NCI-H82 treated with DMSO at 0.1 percent for 48 hours (cell line): ENCODE measurements at regions not wholly inside any gene's neighbourhood (a gene's known extent, or its start where the extent isn't known, plus 50 kb on each side); places are given as distances from the start of the nearest gene placed in this dataset.

Source experiments
- DNase-seq: peaks from one replicate; lab custom pipeline; 2025; ENCODE audit not compliant: unreplicated experiment; lab: John Stamatoyannopoulos, UW

DNA sequence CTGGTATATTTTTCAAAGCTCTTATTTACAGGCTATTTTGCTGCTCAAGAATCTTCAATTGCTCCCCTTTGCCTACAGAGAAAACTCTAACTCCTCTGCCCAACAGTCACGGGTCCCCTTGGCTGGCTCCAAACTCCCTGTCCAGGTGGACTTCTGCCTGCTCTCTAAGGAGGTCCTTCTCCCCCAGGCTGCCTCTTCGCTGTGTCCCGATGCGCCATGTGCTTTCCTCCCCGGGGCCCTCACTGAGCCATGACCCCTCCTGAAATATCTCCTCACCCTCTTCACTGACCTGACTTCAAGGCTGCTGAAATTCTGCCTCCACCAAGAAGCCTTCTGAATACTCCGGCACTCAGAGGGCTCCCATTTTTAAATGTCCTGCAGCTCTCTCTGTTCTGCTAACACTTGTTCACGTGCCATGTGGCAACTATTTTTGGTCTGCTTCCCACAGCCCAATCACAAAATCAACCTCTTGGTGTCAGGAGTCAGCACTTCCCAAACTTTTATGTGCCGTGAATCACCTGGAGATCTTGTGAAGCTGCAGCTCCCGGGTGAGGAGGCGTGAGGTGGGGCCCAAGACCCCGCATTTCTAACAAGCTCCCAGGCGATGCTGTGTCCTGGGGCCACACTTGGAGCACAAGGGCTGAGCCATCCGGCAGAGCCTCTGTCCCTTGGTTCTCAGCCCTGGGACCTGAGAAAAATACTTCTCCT lies 85.7 kb upstream of the COL13A1 start:
- no peak for DNase-seq

DNA sequence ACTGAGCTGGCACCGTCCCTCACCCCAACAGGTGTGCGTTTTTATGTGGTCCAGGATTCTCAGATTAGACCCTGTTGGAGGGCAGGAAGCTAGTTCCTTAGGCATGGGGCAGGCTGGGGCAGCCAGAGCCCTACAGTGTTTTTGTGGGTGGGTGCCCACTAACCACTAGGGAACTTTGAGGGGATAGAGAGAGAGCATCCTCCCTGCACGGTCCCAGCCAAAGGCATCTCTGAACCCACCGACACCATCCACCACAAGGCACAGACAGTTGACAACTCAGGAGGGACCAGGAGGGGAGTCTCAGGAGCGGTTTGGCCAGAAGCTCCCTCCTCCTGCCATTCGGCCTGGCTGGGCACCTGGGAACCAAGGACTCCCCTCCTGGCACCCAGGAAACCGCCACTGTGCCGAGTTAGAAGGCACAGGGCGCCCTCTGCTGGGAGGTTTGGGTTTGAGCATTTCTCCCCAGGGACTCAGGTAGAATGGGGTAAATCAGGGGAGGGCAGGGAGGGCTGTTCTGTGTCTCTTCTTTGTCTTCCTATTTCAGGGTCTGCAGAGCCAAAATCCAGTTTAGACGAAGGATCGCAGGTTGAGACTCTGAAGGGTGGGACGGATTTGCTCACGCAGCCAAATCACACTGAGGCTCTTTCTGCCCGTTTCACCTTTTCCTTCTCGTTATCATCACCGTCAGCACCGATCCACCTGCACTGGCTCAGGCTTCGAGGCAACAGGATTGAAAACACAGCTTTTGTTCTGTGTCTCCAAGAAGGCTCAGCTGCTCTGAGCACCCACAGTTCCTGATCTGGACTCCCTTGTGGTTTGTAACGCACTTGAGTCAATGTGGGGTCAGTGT lies 84.8 kb upstream of the COL13A1 start:
- no peak for DNase-seq

DNA sequence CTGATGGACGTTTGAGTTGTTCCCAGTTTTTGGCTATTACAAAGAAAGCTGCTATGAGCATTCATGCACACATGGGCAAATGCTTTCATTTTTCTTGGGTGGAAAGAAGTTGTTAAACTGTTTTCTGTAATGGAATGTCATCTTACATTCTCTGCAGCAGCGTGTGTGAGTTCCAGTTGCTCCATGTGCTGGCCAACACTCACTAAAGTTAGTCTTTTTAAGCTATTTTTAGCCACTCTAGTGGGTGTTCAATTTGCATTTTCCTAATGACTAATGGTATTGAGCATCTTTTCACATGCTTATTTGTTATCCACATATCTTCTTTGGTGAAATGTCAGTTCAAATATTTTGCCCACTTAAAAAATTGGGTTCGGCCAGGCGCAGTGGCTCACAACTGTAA lies 82.8 kb upstream of the COL13A1 start:
- no peak for DNase-seq

DNA sequence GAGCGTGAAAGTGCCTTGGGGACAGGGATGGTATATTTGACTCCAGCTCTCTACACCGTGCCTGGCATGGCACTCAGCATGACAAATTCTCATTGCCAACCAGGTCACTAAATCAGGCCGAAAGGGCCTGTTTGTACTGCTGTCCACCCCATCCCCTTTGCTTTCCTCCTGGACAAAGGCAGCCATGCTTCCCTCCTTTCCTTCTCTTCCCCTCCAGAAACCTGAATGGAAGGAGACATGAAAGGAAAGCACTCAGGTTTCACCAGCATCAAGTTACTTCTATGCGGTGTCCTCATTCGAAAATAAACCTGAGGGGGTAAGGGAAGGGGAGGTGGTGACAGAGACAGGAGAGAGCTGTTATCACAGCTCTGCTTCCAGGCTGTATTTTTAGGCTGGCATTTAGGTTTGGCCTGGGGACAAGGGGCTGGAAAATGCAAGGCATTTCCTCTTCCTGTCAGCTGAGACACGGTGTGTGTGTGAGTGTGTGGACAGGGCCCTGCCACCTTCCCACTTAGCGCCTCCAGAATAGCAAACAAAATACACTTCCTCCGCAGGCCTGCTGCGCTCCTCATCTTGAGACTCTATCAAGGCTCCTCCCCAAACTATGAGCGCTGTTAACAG lies 79.9 kb upstream of the COL13A1 start:
- no peak for DNase-seq

DNA sequence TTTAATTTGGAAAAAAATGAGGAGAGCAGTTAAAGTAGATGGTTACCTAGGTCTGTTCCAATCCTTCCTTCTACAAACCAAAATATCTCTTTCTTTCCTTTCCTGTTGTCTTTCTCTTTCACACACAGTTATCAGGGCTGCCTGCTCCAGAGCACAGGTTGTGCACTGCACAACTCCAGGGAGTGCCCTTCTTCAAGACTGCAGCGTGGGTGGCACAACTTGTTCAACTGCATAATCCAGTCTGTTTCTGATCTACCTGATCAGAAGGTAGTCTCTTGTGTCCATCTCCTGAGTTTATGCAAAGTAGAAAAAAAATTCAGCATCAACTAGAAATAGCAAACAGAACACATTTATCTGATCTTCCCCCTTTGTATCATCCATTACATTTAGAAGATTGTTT lies 78.1 kb upstream of the COL13A1 start:
- no peak for DNase-seq

DNA sequence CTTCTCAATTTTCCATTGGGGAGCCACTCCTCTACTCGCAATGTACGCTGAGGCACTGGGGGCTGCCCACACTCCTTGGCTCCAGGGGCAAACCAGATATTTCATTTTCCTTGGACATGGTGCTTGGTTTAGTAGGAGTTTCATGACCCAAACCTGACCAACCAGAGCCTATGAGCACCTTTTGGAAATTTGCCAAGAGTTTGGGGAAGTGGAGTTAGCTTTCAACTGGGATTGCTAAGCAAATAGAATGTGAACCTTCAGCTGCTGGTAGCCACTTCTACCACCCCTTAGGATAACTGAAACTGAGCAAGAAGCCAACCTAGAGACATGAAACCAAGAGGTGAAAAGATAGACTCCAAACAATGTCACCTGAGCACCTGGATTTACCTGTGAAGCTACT lies 74.9 kb upstream of the COL13A1 start:
- no peak for DNase-seq

DNA sequence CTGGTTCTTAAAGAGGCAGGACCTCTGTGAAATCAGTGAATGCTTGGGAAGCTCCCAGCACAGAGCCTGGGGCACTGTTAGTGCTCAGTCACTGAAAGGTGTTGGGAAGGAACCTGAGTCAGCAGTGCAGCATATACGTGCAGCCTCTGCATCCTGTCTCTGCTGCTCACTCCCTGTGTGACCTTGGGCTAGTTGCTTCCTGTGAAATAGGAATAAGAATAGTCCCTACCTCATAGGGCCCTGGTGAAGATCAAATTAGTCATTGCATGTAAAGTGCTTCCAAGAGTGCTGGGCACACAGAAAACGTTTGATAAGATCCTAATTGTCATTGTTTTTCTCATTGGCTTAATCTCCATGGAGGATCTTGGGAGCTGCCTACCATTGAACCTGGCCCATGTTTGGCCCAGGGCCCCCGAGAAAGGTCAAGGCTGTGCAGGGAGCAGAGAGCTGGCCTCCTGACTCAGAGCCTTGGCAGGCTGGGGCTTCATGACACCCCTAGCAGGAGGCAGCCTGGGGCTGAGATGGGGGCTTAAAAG lies 73.3 kb upstream of the COL13A1 start:
- DNase-seq = no peak

DNA sequence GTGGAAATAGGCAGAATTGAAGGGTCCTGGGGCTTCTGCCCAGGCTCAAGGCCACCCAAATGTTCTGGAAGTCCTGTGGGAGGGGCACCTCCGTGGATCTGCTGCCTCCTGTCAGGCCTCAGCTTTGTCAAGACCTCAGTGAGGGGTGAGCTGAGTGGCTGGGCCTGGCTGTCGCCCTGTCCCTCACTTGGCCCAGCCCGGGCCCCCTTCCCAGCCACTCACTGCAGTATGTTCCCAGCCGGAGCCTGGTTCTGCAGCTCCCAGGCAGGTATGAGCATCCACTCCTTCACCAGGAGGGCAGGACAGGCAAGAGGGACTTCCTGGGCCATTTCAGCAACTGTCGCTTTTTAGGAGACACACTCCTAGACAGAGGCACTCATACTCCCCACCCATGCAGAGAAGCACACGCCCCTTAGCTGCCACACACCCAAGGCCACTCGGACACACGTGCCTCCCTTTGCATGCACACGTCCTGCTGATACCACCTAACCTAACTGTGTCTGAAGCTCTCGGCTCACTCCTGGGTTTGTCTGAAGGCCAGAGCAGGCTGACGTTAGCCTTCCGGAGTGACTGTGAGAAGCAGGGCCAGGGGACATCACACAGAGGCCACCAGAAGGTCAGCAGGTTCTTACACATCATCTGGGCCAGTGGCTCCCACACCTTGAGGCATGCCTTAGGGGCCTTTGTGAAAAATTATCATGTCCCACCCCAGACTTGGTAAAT lies 72.2 kb upstream of the COL13A1 start:
- no peak for DNase-seq

DNA sequence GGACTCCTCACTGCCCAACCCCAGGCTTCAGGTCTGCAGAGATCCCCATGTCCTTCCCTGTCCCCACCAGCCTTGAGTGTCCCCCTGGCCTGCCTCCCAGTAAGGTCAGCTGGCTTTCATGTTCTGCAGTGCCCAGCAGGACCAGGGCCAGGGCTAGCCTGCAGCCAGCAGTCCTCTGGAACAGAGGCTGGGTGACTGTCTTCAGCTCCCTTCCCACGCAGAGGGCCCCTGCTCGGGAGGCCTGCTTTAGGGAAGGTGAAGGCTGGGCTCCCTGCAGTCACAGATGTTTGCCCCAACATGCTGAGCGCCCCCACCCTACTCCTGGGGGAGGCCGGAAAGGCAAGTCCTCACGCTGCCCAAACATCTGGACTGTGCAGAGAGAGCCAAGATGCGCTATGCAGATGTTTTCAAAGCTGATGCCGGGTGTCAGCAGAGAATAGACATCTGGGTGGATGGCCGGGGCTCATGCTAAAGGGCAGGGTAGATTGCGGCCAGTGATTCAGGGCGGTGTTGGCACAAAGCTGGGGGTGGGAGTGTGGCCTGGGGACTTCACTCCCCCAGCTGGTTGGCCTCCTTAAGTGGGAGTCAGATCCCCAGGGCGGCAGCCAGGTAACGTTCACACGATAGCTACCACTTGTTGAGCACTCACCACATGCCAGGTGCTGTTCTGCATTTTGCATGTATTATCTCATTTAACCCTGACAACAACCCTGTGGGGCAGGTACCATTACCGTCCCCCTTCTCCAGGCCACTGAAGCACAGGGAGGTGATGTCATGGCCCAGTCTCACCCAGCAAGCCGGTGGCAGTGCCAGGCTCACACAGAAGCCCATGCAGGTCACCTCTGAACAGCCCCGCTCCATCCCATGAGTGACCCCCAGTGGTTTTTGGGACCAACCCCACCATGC lies 71.2 kb upstream of the COL13A1 start:
- no peak for DNase-seq

DNA sequence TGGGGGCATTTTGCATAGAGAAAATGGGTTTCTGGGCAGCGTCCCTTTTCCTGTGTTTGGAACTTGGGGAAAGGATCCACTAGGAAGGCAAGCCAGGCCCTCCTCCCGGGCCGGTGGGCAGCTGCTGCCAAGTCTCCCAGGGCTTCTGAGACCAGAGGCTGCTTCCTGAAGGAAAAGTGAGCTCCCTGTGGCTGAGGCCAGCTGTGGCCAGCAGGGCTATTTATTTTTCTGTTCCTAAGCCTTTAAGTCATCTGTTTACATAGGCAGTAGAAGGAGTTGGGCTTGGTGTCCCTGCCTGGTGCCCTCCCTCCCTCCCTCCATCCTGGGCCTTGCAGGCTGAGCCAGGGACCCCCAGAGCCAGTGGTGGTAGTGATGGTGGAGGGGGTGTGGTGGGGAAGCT lies 70.5 kb upstream of the COL13A1 start:
- no peak for DNase-seq

DNA sequence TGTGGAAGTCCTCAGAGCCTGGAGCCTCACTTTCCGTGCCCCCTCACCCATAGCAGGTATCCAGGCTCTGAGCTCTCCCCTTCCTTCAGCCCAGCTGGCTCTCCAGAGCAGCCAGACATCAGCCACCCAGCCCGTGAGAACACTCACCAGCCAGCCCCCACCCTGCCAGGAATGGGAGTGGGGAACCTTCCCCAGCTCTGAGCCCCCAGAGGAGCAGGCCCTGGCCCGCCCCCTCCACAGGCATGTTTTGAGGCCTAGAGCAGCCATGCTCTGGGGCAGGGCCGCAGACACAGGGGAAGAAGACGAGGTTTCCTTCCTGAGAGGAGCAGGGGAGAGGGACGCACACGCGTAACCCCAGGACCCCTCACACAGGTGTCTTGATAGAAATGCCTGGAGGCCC lies 70.0 kb upstream of the COL13A1 start:
- DNase-seq = no peak

DNA sequence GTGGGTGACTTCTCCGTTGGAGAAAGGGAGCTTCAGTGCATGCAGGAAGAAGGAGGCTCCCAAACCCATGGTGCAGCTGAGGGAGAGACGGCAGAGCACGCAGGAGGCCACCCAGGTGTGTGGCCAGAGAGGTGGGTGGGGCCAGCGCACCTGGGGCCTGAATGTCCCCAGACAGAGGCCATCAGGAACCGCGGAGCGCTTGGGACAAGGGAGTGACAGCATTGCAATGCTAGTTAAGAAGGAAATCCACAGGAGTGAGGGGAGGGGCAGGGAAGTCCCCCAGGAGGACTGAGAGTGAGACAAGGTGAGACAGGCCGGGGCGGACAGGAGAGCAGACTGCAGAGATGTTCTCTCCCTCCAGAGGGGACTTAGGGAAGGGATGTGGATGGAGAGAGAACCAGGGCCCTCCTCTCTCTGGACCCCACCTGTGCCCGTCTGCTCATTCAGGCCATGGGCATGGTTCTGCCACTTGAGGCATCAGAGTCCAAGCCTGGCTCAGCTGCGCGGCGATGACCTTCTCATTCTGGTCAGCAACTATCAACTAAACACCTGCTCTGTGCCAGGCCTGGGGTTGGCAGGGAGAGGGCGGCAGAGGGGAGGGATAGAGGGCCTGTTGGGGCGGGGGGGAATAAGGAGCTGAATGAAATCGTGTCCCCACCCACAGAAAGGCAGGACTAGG lies 69.4 kb upstream of the COL13A1 start:
- DNase-seq = no peak

DNA sequence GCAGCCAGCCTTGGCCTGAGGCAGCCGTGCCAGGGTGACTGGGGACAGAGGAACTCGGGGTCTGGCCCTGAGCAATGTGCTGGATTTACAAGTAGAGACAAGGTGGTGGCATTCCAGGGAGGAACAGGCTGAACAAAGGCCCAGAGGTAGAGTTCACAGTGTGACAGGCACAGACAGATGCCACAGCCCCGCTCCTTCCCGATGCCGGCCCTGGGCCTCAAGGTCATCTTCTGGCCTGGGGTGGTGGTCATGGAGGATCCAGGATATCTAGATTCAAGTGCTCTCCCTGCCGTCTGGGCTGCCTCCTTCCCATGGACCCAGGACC lies 68.9 kb upstream of the COL13A1 start:
- DNase-seq = no peak

DNA sequence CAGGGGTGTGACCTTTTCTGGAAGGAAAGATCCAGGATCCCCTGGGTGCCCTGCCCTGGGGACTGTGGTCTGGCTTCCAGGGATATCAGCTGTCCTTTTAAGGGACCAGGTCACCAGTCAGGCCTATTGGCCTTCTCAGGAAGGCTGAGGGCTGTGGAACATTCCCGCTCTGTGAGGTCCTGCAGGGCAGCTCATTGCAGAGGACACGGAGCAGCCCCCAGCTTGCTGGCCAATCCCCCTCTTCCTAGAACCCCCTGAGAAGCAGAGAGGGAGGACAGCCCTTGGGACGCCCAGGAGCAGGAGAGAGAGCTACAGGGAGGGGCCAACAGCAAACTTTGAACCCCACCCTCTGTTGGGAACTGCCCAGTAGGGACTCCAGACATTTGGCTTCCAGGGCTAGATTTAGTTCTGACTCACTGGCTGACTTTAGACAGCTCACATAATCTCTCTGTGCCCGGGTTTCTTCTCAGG lies 67.9 kb upstream of the COL13A1 start:
- no peak for DNase-seq

DNA sequence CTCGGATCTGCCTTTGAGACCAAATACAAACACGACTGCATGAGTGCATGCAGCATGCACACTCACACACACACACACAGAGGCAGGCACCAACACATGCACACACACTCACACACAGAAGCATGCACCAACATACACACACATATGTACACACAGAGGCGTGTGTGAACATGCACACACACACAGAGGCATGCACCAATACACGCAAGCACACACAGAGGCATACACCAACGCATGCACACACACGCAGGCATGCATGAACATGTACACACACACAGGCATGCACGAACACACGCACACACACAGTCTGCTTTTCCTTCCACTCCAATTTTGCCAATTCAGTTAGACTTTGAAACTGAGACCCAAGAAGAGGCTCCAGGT lies 67.3 kb upstream of the COL13A1 start:
- no peak for DNase-seq

DNA sequence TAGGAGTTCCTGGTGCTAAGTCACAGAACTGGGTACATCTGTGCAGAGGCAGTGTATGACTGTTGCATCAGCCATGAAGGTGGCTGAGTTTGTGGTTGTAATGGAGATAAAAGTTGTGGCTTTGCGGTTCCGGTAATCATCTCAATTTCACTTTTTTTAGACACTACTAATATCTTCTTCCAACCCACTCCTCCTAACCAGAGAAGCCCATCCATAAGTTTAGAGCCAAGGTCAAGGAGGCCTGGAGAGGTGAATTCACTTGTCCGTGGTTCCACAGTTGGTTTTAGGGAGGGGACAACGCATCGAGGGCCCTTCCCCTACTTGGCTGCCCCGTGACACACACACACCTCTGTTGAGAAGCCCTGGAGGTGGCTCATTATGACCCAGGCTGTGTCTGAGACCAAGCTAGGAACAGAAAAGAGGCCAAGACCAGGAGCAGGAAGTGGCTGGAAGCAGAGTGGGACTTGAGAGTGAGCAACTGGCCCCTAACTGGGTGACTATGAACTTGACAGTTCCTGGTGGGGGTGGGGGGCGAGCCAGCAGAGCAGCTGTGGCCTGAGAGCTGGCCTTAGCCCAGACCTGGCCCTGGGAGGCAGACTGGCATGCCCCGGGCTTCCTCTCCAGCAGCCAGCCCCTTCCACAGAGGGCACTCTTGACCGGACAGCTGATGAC lies 66.8 kb upstream of the COL13A1 start:
- no peak for DNase-seq

DNA sequence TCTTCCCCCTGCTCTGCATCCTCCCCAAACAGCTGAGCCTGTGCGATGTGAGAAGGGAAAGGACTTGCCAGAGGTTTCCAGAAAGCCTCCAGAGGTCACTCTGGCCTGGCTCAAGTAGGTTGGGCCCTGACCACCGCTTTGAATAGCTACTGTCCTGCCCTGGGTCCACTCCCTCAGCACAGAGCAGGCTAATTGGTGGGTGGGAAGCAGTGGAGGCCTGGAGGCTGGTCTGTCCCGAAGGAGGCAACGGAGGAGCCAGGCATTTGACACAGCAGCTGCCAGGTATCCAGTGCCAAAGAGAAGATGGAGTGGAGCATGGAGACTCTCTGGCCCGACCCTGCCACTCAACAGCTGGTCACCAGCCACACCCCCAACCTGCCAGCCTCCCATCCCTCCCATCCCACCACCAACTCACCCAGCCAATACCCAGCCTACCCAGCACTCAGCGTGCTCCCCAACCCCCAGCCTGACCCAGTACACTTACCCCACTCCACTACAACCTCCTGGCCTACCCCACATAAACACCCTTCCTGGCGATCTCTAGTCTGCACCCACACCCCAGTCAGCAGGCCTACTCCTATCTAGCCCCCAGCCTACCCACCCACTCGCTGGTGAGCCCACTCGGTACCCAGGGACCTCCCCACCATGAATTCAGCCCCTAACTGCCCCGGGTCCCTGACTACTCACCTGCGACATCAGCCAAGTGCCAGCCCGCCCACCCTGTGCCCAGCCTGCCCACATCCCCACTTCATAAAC lies 64.6 kb upstream of the COL13A1 start:
- DNase-seq = no peak

DNA sequence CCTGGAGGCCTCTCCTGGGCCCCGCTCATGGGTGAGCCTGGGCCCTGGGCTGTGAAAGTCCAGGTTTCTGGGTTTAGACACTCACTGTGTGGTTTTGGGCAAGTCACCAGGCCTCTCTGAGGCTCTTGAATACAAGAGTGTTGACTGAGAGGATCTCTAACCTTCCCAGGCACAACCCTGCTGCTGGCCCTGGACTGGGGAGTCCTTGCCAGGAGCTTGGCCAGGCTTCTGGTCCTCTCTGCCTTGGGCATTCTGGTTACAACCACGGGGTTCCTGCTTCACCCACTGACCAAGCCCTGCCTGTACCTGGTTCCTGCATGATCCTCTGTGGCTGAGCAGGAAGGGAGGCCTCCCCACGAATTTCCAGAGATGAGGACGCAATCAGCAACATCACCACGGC lies 63.6 kb upstream of the COL13A1 start:
- DNase-seq = no peak
